ENCODE measurements at regions not wholly inside any gene's neighbourhood (a gene's known extent, or its start where the extent isn't known, plus 50 kb on each side); places are given as distances from the start of the nearest gene placed in this dataset.

GRCh38 chr16:66082424-66082823 lies 284.1 kb upstream of the CDH5 start:
- TF ChIP-seq CTCF (IDR thresholded peaks at IDR 0.05) (no peak), POLR2A (IDR thresholded peaks at IDR 0.05) (no peak)
